ENCODE measurements at regions not wholly inside any gene's neighbourhood (a gene's known extent, or its start where the extent isn't known, plus 50 kb on each side); places are given as distances from the start of the nearest gene placed in this dataset.
A peak's percentile ranks its signal among the peaks of the same experiment; 100 is the strongest.

DNA sequence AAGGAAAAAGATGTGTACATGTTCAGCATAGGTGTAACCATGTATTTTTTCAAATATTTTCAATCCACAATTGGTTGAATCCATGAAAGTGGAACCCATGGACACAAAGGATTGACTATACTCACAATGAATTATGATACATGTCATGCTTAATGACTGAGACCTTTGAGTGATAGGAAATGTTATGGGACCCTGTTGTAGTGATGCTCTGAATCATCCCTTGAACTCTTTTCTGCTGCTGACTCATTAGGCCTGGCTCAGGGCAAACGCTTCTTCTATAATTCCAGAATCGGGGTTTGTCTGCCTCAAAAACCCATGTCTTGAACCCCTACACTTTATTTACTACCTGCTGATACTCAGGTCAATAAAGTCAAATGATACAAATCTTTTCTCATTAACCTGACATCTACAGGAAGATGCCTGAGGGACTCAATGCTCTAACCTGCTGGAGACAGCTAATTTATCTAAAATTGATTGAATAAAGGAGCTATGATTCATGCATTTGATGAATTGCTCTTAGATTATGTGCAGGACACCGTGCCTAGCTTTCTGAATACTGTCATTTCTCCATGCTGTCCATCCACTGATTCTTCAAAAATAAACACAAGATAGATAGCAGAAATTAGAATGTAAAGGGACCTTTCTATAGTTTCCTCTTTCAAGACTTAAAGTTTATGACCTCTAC, 260.1 kb downstream of the PRELID2 start:
- no peaks in the 10 kb centered on the region for H3F3A ChIP-seq (ENCODE audit: insufficient read depth, low read depth)
- H3K27me3 ChIP-seq (ENCODE audit: insufficient read depth, low read depth), result no peaks in the 10 kb centered on the region
- H3K4me2 ChIP-seq, result no peak overlapping the region
- H3K9me2 ChIP-seq (ENCODE audit: insufficient read depth), result no peaks in the 10 kb centered on the region
- H2AFZ ChIP-seq, result no peak overlapping the region
- no peaks in the 10 kb centered on the region for H3K79me2 ChIP-seq (ENCODE audit: low read depth)
- no peaks in the 10 kb centered on the region for H3K9me3 ChIP-seq (ENCODE audit: insufficient read depth, low read depth)
- no peaks in the 10 kb centered on the region for H4K20me1 ChIP-seq (ENCODE audit: insufficient read depth)
- intact Hi-C loops (cut with micrococcal nuclease; ENCODE audit: unreplicated experiment), result no loop called here
- no peak for TF ChIP-seq EZH2 (IDR thresholded peaks at IDR 0.05; ENCODE audit: low read depth)
- TF ChIP-seq, protein P1, sequence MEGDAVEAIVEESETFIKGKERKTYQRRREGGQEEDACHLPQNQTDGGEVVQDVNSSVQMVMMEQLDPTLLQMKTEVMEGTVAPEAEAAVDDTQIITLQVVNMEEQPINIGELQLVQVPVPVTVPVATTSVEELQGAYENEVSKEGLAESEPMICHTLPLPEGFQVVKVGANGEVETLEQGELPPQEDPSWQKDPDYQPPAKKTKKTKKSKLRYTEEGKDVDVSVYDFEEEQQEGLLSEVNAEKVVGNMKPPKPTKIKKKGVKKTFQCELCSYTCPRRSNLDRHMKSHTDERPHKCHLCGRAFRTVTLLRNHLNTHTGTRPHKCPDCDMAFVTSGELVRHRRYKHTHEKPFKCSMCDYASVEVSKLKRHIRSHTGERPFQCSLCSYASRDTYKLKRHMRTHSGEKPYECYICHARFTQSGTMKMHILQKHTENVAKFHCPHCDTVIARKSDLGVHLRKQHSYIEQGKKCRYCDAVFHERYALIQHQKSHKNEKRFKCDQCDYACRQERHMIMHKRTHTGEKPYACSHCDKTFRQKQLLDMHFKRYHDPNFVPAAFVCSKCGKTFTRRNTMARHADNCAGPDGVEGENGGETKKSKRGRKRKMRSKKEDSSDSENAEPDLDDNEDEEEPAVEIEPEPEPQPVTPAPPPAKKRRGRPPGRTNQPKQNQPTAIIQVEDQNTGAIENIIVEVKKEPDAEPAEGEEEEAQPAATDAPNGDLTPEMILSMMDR (conservative IDR thresholded peaks at IDR 0.05), result no peak
- POLR2A ChIA-PET (ENCODE audit: unreplicated experiment), result no interaction called here
- H3K4me3 ChIP-seq, result no peak overlapping the region
- DNase-seq, result no peak
- H3K27ac ChIP-seq, result no peak overlapping the region
- BruUV-seq (replicated peaks), result no TSS peak
- CTCF ChIA-PET, result no interaction called here
- H3K36me3 ChIP-seq (ENCODE audit: low read depth), result no peaks in the 10 kb centered on the region
- H3K4me1 ChIP-seq (replicated peaks; ENCODE audit: insufficient read depth), result no peaks in the 10 kb centered on the region

DNA sequence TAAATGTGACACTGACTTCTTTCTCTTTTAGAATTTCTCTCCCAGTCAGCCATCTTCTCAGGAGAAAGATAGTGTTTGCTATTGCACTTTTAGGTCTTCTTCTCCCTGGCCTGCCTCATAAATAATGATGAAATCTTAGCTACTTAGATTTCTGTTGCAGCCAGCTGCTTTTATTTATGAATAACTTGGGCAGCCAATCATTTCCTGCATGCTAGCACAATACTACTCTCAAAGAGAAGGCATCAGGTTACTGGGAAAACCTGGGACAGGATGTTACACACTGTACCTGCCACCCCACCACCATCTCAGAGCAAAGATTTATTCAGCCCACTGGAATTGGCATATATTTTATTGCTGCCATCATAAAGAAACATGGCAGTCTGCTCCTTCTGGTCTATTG, 266.6 kb downstream of the PRELID2 start:
- Histone ChIP-seq H3K4me2 (no peak overlapping the region), H3F3A (ENCODE audit: insufficient read depth, low read depth) (no peaks in the 10 kb centered on the region), H2AFZ (no peak overlapping the region), H3K27ac (no peak overlapping the region), H3K79me2 (ENCODE audit: low read depth) (no peaks in the 10 kb centered on the region), H3K27me3 (ENCODE audit: insufficient read depth, low read depth) (no peaks in the 10 kb centered on the region), H3K4me1 (replicated peaks; ENCODE audit: insufficient read depth) (no peaks in the 10 kb centered on the region), H3K36me3 (ENCODE audit: low read depth) (no peaks in the 10 kb centered on the region), H4K20me1 (ENCODE audit: insufficient read depth) (no peaks in the 10 kb centered on the region), H3K9me3 (ENCODE audit: insufficient read depth, low read depth) (no peaks in the 10 kb centered on the region), H3K4me3 (no peak overlapping the region), H3K9me2 (ENCODE audit: insufficient read depth) (no peaks in the 10 kb centered on the region)
- intact Hi-C loops (cut with micrococcal nuclease; ENCODE audit: unreplicated experiment), result no loop called here
- no TSS peak for BruUV-seq (replicated peaks)
- POLR2A ChIA-PET (ENCODE audit: unreplicated experiment), result no interaction called here
- CTCF ChIA-PET, result no interaction called here
- TF ChIP-seq, protein P1 (conservative IDR thresholded peaks at IDR 0.05), result no peak
- TF ChIP-seq EZH2 (IDR thresholded peaks at IDR 0.05; ENCODE audit: low read depth), result no peak
- DNase-seq, result peak in 1 of 2 experiments; percentile 2

DNA sequence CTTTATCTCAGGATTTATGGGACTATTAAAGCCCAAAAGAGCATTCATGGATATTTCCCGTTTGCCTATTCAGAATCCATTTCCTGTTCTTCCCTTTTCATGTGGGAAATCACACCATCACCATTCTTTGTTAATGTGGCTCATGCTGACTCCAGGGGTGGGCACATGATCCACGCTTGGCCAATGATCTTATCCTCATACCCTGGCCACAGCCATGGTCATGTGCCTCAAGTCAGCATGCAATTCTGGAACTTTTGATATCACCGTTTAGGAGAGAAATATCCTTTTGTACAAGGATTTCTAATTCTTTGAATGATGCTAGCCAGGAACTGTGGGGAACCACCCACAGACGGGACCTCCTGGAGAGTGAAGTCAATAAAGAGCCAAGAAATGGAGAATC, 272.2 kb downstream of the PRELID2 start:
- CTCF ChIA-PET, result no interaction called here
- no TSS peak for BruUV-seq (replicated peaks)

More for the DNA sequence above, 272.2 kb downstream of the PRELID2 start:
- no peak overlapping the region for H2AFZ ChIP-seq
- no peaks in the 10 kb centered on the region for H3K4me1 ChIP-seq (replicated peaks; ENCODE audit: insufficient read depth)
- no peak for TF ChIP-seq EZH2 (IDR thresholded peaks at IDR 0.05; ENCODE audit: low read depth)
- TF ChIP-seq, protein P1 (conservative IDR thresholded peaks at IDR 0.05), result no peak
- no peaks in the 10 kb centered on the region for H3K27me3 ChIP-seq (ENCODE audit: insufficient read depth, low read depth)
- no peaks in the 10 kb centered on the region for H3K36me3 ChIP-seq (ENCODE audit: low read depth)
- H3K27ac ChIP-seq, result no peak overlapping the region
- no peaks in the 10 kb centered on the region for H3K79me2 ChIP-seq (ENCODE audit: low read depth)
- H4K20me1 ChIP-seq (ENCODE audit: insufficient read depth), result no peaks in the 10 kb centered on the region
- no peaks in the 10 kb centered on the region for H3F3A ChIP-seq (ENCODE audit: insufficient read depth, low read depth)
- H3K9me2 ChIP-seq (ENCODE audit: insufficient read depth), result no peaks in the 10 kb centered on the region
- no peak overlapping the region for H3K4me3 ChIP-seq
- H3K9me3 ChIP-seq (ENCODE audit: insufficient read depth, low read depth), result no peaks in the 10 kb centered on the region
- POLR2A ChIA-PET (ENCODE audit: unreplicated experiment), result interaction anchor here (0.7 kb wide), 1 partner anchor 394 kb away, joined by 4 read pairs; no protein-coding TSS in a partner anchor
- no peak overlapping the region for H3K4me2 ChIP-seq
- intact Hi-C loops (cut with micrococcal nuclease; ENCODE audit: unreplicated experiment), result no loop called here
- DNase-seq, result no peak
